Heart right ventricle (tissue), 16 donors: ENCODE measurements at regions not wholly inside any gene's neighbourhood (a gene's known extent, or its start where the extent isn't known, plus 50 kb on each side); places are given as distances from the start of the nearest gene placed in this dataset.

Experiments
- ATAC-seq, 8 donors: fragments of 200-7000 bp; cut with Tn5 transposase; one replicate each; pipeline ENCODE4 v1.9.1; 2020; ENCODE audit warnings: mild to moderate bottlenecking in 8 of 8, moderate library complexity in 8 of 8, moderate number of reproducible peaks in 1 of 8
- DNase-seq, 2 donors: peaks; one replicate each; pipeline ENCODE4 v3.0.0-alpha.2; 2020
- H3K27ac ChIP-seq, 10 donors: fragments of 200-600 bp; sonication (generic) in 2 of 10; one replicate each; pipeline versions ENCODE4 v1.5.0 to v1.8.0; 2020 to 2022; ENCODE audit warnings: mild to moderate bottlenecking in 3 of 10
- H3K27me3 ChIP-seq, 7 donors: fragments of 200-600 bp; one replicate each; pipeline ENCODE4 v1.8.0; 2021 to 2022; ENCODE audit warnings: mild to moderate bottlenecking in 2 of 7
- H3K36me3 ChIP-seq, 9 donors: fragments of 200-600 bp; sonication (generic) in 1 of 9; one replicate each; pipeline versions ENCODE4 v1.5.0 to v1.8.0; 2020 to 2022; ENCODE audit warnings: mild to moderate bottlenecking in 2 of 9
- H3K4me1 ChIP-seq, 9 donors: fragments of 200-600 bp; sonication (generic) in 1 of 9; one replicate each; pipeline versions ENCODE4 v1.5.0 to v1.8.0; 2020 to 2022; ENCODE audit warnings: mild to moderate bottlenecking in 4 of 9
- H3K4me3 ChIP-seq, 10 donors: fragments of 200-600 bp; sonication (generic) in 2 of 10; one replicate each; pipeline versions ENCODE4 v1.5.0 to v1.8.0; 2020 to 2022; ENCODE audit warnings: mild to moderate bottlenecking in 7 of 10, moderate library complexity in 2 of 10
- H3K9me3 ChIP-seq, 11 donors: fragments of 200-600 bp in 10 of 11; sonication (generic) in 2 of 11; one replicate each; pipeline versions ENCODE4 v1.5.0 to v1.8.0; 2013 to 2022; ENCODE audit warnings: mild to moderate bottlenecking in 2 of 11, control low read depth in 1 of 11, moderate library complexity in 1 of 11
- WGBS, 2 donors: extraction: QIAGEN DNeasy Blood & Tissue Kit; methylation state at CpG; one replicate each; pipeline ENCODE4 v1.1.7; 2013; ENCODE audit warnings: inconsistent platforms in 1 of 2; 5-methylcytosine and 5-hydroxymethylcytosine counted together
- intact Hi-C, 10 donors: fragments of 100-400 bp; cut with DNase I; formaldehyde crosslinking; loops; one replicate each; pipeline versions ENCODE4 v1.11.1 to v1.14.2; 2022
- TF ChIP-seq, protein P1 (sequence below), 9 donors: fragments of 200-600 bp; sonication (generic) in 2 of 9; IDR thresholded peaks; one replicate each; pipeline versions ENCODE4 v1.5.0 to v1.8.0; 2021 to 2022; ENCODE audit warnings: antibody characterized with exemption in 9 of 9, mild to moderate bottlenecking in 5 of 9, moderate library complexity in 1 of 9
- donor health status: Arrhythmogenic right ventricular cardiomyopathy.
- donor health status: ischemic (EF 13 %, LVEDD 7.1; RV severe dilation, severe dysfunction).
- donor health status: healthy with polysubstance abuse.
- donor health status: DM: no; HTN: yes; CAD: no.
- donor health status: DM: no; HTN: no; CAD: no.
- donor health status: ischemic (EF 25% LVEDD 6.9; RV normal size, moderate dysfunction).
- donor health status: ischemic (EF 25% LVEDD 5.7; RV mildly dilated, moderate dysfunction).
- donor health status: healthy.
- donor health status: DM: yes; HTN: yes; CAD: no.
- donor health status: Ischemic cardiomyopathy.
- donor health status: ischemic (EF 35%, LVEDD 5.7; RV mildly dilated, moderate dysfunction).
- donor health status: nonischemic (EF 11% LVEDD 7.7; RV severe dilation, severe dysfunction).
- donor health status: DM: yes; HTN: yes; CAD: no.
- donor health status: PGD.
- donor health status: ischemic (EF 29% LVEDD 5.4; RV normal size, mild dysfunction).
- donor health status: nonischemic (EF 23%, LVEDD 6.1; RV moderate dilation, normal function).

DNA sequence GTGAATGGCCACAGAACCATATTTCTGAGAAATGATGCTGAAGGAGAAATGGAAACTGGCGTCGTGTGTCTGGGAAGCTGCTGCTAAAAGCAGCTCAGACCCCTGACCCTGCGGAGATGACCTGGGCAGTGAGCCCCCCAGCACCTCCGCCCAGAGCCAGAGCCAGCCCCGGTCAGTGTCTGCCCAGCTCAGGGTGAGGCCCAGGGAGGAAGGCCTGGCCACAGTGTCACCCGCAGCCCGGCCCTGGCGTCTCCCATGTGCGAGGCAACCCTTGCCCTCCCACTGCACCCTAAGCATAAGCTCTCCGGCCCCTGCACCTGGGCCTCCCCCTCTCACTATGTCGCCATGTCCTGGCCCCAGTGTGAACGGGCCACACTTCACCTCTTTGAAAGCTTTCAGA lies 502.8 kb downstream of the EIPR1 start:
- DNase-seq (no peak), ATAC-seq (no peak)
- H3K9me3 ChIP-seq = peaks cover 0 to 10% (median 0%) of the 10 kb centered on the region in 11 donors
- intact Hi-C loops = no loop called here
- TF ChIP-seq, protein P1, sequence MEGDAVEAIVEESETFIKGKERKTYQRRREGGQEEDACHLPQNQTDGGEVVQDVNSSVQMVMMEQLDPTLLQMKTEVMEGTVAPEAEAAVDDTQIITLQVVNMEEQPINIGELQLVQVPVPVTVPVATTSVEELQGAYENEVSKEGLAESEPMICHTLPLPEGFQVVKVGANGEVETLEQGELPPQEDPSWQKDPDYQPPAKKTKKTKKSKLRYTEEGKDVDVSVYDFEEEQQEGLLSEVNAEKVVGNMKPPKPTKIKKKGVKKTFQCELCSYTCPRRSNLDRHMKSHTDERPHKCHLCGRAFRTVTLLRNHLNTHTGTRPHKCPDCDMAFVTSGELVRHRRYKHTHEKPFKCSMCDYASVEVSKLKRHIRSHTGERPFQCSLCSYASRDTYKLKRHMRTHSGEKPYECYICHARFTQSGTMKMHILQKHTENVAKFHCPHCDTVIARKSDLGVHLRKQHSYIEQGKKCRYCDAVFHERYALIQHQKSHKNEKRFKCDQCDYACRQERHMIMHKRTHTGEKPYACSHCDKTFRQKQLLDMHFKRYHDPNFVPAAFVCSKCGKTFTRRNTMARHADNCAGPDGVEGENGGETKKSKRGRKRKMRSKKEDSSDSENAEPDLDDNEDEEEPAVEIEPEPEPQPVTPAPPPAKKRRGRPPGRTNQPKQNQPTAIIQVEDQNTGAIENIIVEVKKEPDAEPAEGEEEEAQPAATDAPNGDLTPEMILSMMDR (IDR thresholded peaks at IDR 0.05) = no peak
- H3K27me3 ChIP-seq = no peaks in the 10 kb centered on the region
- 84 to 90% methylated on average over 11 to 12 of the region's 12 CpGs for WGBS, 2 donors
- no peak overlapping the region for H3K27ac ChIP-seq
- H3K4me1 ChIP-seq = no peaks in the 10 kb centered on the region
- H3K36me3 ChIP-seq = no peaks in the 10 kb centered on the region
- H3K4me3 ChIP-seq = no peak overlapping the region

DNA sequence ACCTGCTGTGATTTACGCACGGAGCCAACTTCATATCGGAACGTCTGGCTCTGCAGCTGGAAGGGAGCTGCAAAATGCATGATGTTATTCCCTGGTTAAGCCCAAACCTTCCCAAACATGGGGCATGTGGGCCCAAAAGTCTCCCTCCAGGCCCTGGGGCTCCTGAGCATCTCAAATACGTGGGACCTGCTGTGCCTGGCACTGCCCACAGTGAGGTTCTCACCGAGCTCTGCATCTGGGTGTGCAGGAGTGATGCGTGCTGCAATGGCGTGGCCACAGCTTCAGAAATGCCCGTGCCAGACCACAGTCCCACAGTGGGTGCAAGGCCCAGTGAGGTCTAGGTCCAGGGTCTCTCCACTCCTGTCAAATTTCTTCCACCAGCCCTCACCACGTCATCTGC lies 503.3 kb downstream of the EIPR1 start:
- WGBS, 2 donors = 85 to 88% methylated on average over 10 of the region's 10 CpGs
- TF ChIP-seq, protein P1 (IDR thresholded peaks at IDR 0.05) = no peak
- intact Hi-C loops = no loop called here
- H3K4me1 ChIP-seq = no peaks in the 10 kb centered on the region
- no peak overlapping the region for H3K4me3 ChIP-seq
- H3K9me3 ChIP-seq = peaks cover 0 to 10% (median 0%) of the 10 kb centered on the region in 11 donors
- H3K27me3 ChIP-seq = no peaks in the 10 kb centered on the region
- no peak overlapping the region for H3K27ac ChIP-seq
- DNase-seq = no peak
- no peak for ATAC-seq
- no peaks in the 10 kb centered on the region for H3K36me3 ChIP-seq

DNA sequence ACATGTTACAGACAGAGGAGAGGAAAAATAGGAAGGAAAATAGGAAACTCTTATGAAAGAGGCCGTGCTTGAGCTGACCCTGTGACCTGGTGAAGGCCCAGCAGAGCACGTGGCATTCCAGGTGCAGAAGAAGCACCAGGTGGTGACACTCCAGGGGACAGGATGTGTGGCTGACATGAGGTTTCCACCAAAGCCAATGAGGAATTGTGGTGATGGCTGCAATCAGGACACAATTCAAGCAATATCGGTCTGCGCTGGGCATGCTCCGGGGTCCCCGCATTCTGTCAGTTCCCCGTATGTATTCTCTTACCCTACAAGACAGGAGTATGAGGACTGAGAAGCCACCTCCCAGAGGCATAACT lies 504.2 kb downstream of the EIPR1 start:
- no peak for ATAC-seq
- TF ChIP-seq, protein P1 (IDR thresholded peaks at IDR 0.05) = no peak
- DNase-seq = no peak
- WGBS, 2 donors = 64 to 84% methylated on average over 7 of the region's 7 CpGs
- H3K27me3 ChIP-seq = peaks cover 0 to 3% (median 0%) of the 10 kb centered on the region in 7 donors
- H3K9me3 ChIP-seq = peaks cover 0 to 10% (median 0%) of the 10 kb centered on the region in 11 donors
- no peaks in the 10 kb centered on the region for H3K4me1 ChIP-seq
- no peak overlapping the region for H3K27ac ChIP-seq
- H3K36me3 ChIP-seq = no peaks in the 10 kb centered on the region
- intact Hi-C loops = no loop called here
- H3K4me3 ChIP-seq = no peak overlapping the region

DNA sequence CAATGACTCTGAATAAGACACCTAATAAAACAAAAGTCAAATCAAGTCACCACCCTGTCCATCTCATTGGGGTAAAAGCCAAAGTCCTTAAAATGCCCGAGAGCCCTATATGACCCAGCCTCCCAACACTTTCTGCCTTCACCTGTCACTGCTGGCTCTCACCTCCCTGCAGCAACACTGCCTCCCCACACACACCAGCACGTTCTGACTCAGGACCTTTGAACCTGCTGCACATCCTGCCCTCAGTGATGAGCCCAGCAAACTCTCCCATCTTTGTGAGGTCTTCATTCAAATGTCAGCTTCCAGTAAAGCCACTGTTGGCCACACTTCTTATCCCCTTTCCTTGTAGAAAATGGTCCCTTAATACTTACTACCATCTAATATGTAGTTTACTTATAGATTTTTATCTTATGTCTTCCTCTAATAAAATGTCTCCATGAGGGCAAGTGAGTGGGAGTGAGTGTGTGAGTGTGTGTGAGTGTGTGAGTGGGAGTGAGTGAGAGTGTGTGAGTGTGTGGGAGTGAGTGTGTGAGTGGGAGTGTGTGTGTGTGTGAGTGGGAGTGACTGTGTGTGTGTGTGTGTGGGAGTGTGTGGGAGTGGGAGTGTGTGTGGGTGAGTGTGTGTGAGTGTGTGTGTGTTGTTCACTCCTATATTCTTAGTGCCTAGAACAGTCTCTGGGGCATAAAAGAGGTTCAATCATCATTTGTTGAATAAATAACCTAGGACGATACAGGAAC lies 504.7 kb downstream of the EIPR1 start:
- Histone ChIP-seq H3K4me1 (no peaks in the 10 kb centered on the region), H3K36me3 (no peaks in the 10 kb centered on the region), H3K9me3 (peaks cover 0 to 6% (median 0%) of the 10 kb centered on the region in 11 donors), H3K27ac (no peak overlapping the region), H3K4me3 (no peak overlapping the region), H3K27me3 (peaks cover 0 to 6% (median 0%) of the 10 kb centered on the region in 7 donors)
- no peak for DNase-seq
- intact Hi-C loops = no loop called here
- ATAC-seq = no peak
- TF ChIP-seq, protein P1 (IDR thresholded peaks at IDR 0.05) = no peak
- WGBS, 2 donors = 70 to 82% methylated on average over 3 of the region's 3 CpGs
